HCT116 (cell line): ENCODE measurements at regions not wholly inside any gene's neighbourhood (a gene's known extent, or its start where the extent isn't known, plus 50 kb on each side); places are given as distances from the start of the nearest gene placed in this dataset.

Experiments used
- ATAC-seq: fragments of 200-7000 bp; cut with Tn5 transposase; 2 replicates; pipeline ENCODE4 v1.9.1; 2020; ENCODE audit warnings: mild to moderate bottlenecking, moderate library complexity
- BruUV-seq: library from RNA; stranded (reverse); fragments of 400-500 nt; replicated peaks from 2 replicates; lab custom pipeline; 2021; lab: Mats Ljungman, UMichigan
- CTCF ChIA-PET: fragments of 300-600 bp; sonication (Branson Sonifier 250); formaldehyde crosslinking; loops from one replicate; lab custom pipeline; 2021; ENCODE audit warnings: antibody characterized with exemption; lab: Charles Lee
- POLR2A ChIA-PET: fragments of 300-600, 350-600 bp; sonication (Branson Sonifier 250); formaldehyde crosslinking; loops from one replicate; lab custom pipeline; 2021; ENCODE audit warnings: antibody characterized with exemption; lab: Charles Lee
- RAD21 ChIA-PET, 2 experiments: fragments of 300-600 bp; sonication (Branson Sonifier 250); formaldehyde crosslinking; loops; one replicate each; lab custom pipeline; 2023; ENCODE audit warnings: low total read pairs in 2 of 2; ENCODE audit not compliant: uncharacterized antibody in 2 of 2, unreplicated experiment in 2 of 2, low non-redundant PET in 1 of 2; lab: Charles Lee
- DNase-seq: peaks from one replicate; pipeline ENCODE4 v3.0.0-alpha.2; 2010; ENCODE audit warnings: low read depth, low spot score
- H2AFZ ChIP-seq: fragments of 200-600 bp; shearing (Covaris generic), sonication (generic); 2 replicates; pipeline ENCODE4 v1.6.1; 2017; ENCODE audit warnings: low read depth, mixed run types, mixed read lengths, antibody characterized with exemption, low read length; ENCODE audit not compliant: poor library complexity, severe bottlenecking
- H3K27ac ChIP-seq: 2 replicates; pipeline ENCODE4 v1.5.1; 2012; ENCODE audit warnings: low read depth, low read length
- H3K27me3 ChIP-seq: fragments of 200-600 bp; sonication (generic); 2 replicates; pipeline ENCODE4 v1.6.1; 2016; ENCODE audit warnings: mixed run types, low read length, mixed read lengths; ENCODE audit not compliant: insufficient read depth
- H3K36me3 ChIP-seq, 2 experiments: fragments of 200-500 bp in 1 of 2; fragments of 200-600 bp in 1 of 2; sonication (Bioruptor generic) in 1 of 2; sonication (generic) in 1 of 2; 2 replicates each; pipeline versions ENCODE4 v1.5.1 to v1.6.1; 2014 to 2016; ENCODE audit warnings: low read length in 2 of 2, inconsistent platforms in 1 of 2, mixed read lengths in 1 of 2, mixed run types in 1 of 2; ENCODE audit not compliant: insufficient read depth in 2 of 2, control insufficient read depth in 1 of 2
- H3K4me1 ChIP-seq, 2 experiments: fragments of 200-600 bp in 1 of 2; sonication (generic) in 1 of 2; 2 replicates each; pipeline versions ENCODE4 v1.5.1 to v1.6.1; 2012 to 2017; ENCODE audit warnings: low read length in 2 of 2, inconsistent platforms in 1 of 2, mild to moderate bottlenecking in 1 of 2, mixed read lengths in 1 of 2, mixed run types in 1 of 2, moderate library complexity in 1 of 2; ENCODE audit not compliant: insufficient read depth in 2 of 2, control insufficient read depth in 1 of 2
- H3K4me2 ChIP-seq: fragments of 200-600 bp; sonication (generic); 2 replicates; pipeline ENCODE4 v1.6.1; 2017; ENCODE audit warnings: mixed run types, low read length, mixed read lengths
- H3K4me3 ChIP-seq, 2 experiments: fragments of 200-600 bp in 1 of 2; sonication (generic) in 1 of 2; replicated peaks in 1 of 2; 2 replicates each; pipeline ENCODE4 v1.5.1; 2011 to 2016; ENCODE audit warnings: low read length in 2 of 2, control low read depth in 1 of 2, low read depth in 1 of 2, mild to moderate bottlenecking in 1 of 2, mixed read lengths in 1 of 2, mixed run types in 1 of 2
- H3K79me2 ChIP-seq: fragments of 200-600 bp; sonication (generic); 2 replicates; pipeline ENCODE4 v1.6.1; 2017; ENCODE audit warnings: mild to moderate bottlenecking, mixed run types, low read length, moderate library complexity, mixed read lengths; ENCODE audit not compliant: insufficient read depth
- H3K9ac ChIP-seq: fragments of 200-600 bp; sonication (generic); 2 replicates; pipeline ENCODE4 v1.6.1; 2016; ENCODE audit warnings: low read length, mixed read lengths
- H3K9me2 ChIP-seq: fragments of 200-600 bp; sonication (generic), shearing (Covaris generic); 2 replicates; pipeline ENCODE4 v1.6.1; 2017; ENCODE audit warnings: mixed run types, mild to moderate bottlenecking, moderate library complexity; ENCODE audit not compliant: insufficient read depth
- H3K9me3 ChIP-seq, 2 experiments: fragments of 200-500 bp in 1 of 2; fragments of 200-600 bp in 1 of 2; sonication (Bioruptor generic) in 1 of 2; sonication (generic) in 1 of 2; 2 replicates each; pipeline ENCODE4 v1.6.1; 2014 to 2017; ENCODE audit warnings: low read length in 2 of 2, mixed read lengths in 2 of 2, inconsistent platforms in 1 of 2, low read depth in 1 of 2, mild to moderate bottlenecking in 1 of 2, mixed run types in 1 of 2, moderate library complexity in 1 of 2; ENCODE audit not compliant: control insufficient read depth in 1 of 2, insufficient read depth in 1 of 2
- H4K20me1 ChIP-seq: fragments of 200-600 bp; sonication (generic), shearing (Covaris generic); 2 replicates; pipeline ENCODE4 v1.6.1; 2017; ENCODE audit warnings: mixed run types, mild to moderate bottlenecking, moderate library complexity; ENCODE audit not compliant: insufficient read depth
- CEBPB ChIP-seq: IDR thresholded peaks from 2 replicates; pipeline ENCODE4 v1.6.1; 2012; ENCODE audit warnings: low read depth
- EZH2 ChIP-seq: fragments of 200-600 bp; sonication (generic); IDR thresholded peaks from 2 replicates; pipeline ENCODE4 v1.6.1; 2017; ENCODE audit warnings: antibody characterized with exemption, mixed run types
- FOSL1 ChIP-seq: IDR thresholded peaks from 2 replicates; pipeline ENCODE4 v1.6.1; 2012; ENCODE audit warnings: low read depth
- JUND ChIP-seq: IDR thresholded peaks from 2 replicates; pipeline ENCODE4 v1.6.1; 2012
- POLR2AphosphoS5 ChIP-seq: IDR thresholded peaks from 2 replicates; pipeline ENCODE4 v1.6.1; 2011; ENCODE audit warnings: mild to moderate bottlenecking, low read depth, low read length, moderate library complexity
- RAD21 ChIP-seq: IDR thresholded peaks from 2 replicates; pipeline ENCODE4 v1.6.1; 2012; ENCODE audit warnings: low read depth, mild to moderate bottlenecking
- SIN3A ChIP-seq: IDR thresholded peaks from 2 replicates; pipeline ENCODE4 v1.6.1; 2012; ENCODE audit warnings: low read depth
- SP1 ChIP-seq: IDR thresholded peaks from 2 replicates; pipeline ENCODE4 v1.6.1; 2012; ENCODE audit warnings: low read depth
- SRF ChIP-seq: IDR thresholded peaks from 2 replicates; pipeline ENCODE4 v1.6.1; 2012; ENCODE audit warnings: low read depth
- TCF7L2 ChIP-seq: IDR thresholded peaks from 2 replicates; pipeline ENCODE4 v1.7.0; 2011; ENCODE audit warnings: borderline replicate concordance, inconsistent platforms; ENCODE audit not compliant: insufficient read depth, insufficient read length; ENCODE audit errors: extremely low read depth
- YY1 ChIP-seq: IDR thresholded peaks from 2 replicates; pipeline ENCODE4 v1.6.1; 2011; ENCODE audit warnings: low read length, low read depth, moderate library complexity, mild to moderate bottlenecking; ENCODE audit not compliant: insufficient replicate concordance; ENCODE audit errors: extremely low read depth
- ZFX ChIP-seq: fragments of 450-650 bp; IDR thresholded peaks from 2 replicates; pipeline ENCODE4 v1.6.1; 2017
- ZNF274 ChIP-seq: fragments of 200-500 bp; sonication (Bioruptor generic); IDR thresholded peaks from 2 replicates; pipeline ENCODE4 v1.6.1; 2014; ENCODE audit warnings: mild to moderate bottlenecking, low read depth, low read length, inconsistent platforms
- intact Hi-C: fragments of 100-400 bp; cut with micrococcal nuclease; formaldehyde crosslinking; loops from 2 replicates; pipeline ENCODE4 v1.10.0; 2022
- TF ChIP-seq, protein P1 (sequence below), 3 experiments: fragments of 200-600 bp in 1 of 3; sonication (generic) in 1 of 3; IDR thresholded peaks in 2 of 3; conservative IDR thresholded peaks in 1 of 3; 2 replicates each; pipeline ENCODE4 v1.5.1; 2012 to 2017; ENCODE audit warnings: low read depth in 2 of 3, low read length in 2 of 3, antibody characterized with exemption in 1 of 3, borderline replicate concordance in 1 of 3, control low read depth in 1 of 3, mild to moderate bottlenecking in 1 of 3, mixed read lengths in 1 of 3, mixed run types in 1 of 3, moderate library complexity in 1 of 3; ENCODE audit not compliant: insufficient read depth in 1 of 3
- TF ChIP-seq, protein P2 (sequence below): IDR thresholded peaks from 2 replicates; pipeline ENCODE4 v1.6.1; 2012

DNA sequence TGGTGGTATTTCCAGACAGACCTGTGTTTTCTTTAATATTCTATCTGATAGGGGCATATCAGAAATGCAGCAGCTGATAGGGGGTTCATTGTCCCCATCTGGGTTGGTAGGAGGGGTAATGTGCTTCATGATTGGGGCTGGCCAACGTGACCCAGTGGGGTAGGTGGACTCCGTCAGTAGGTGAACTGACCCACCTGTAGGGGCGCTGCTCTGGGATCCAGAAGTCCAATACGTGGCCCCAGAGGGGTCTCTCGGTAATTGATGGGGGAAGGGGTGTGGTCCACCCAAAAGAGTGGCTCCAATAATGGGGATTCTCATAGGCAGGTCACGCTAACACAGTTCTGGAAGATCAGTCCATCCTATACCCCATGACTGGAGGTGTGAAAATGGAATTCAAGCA is 112.0 kb downstream of the PRLHR start:
- no peak for TF ChIP-seq SIN3A
- TF ChIP-seq JUND: no peak
- TF ChIP-seq, protein P1, sequence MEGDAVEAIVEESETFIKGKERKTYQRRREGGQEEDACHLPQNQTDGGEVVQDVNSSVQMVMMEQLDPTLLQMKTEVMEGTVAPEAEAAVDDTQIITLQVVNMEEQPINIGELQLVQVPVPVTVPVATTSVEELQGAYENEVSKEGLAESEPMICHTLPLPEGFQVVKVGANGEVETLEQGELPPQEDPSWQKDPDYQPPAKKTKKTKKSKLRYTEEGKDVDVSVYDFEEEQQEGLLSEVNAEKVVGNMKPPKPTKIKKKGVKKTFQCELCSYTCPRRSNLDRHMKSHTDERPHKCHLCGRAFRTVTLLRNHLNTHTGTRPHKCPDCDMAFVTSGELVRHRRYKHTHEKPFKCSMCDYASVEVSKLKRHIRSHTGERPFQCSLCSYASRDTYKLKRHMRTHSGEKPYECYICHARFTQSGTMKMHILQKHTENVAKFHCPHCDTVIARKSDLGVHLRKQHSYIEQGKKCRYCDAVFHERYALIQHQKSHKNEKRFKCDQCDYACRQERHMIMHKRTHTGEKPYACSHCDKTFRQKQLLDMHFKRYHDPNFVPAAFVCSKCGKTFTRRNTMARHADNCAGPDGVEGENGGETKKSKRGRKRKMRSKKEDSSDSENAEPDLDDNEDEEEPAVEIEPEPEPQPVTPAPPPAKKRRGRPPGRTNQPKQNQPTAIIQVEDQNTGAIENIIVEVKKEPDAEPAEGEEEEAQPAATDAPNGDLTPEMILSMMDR (IDR thresholded peaks at IDR 0.05 in 2 of 3, conservative IDR thresholded peaks at IDR 0.05 in 1 of 3; ENCODE audit: borderline replicate concordance in 1 of 3, insufficient read depth in 1 of 3, low read depth in 2 of 3, low read length in 2 of 3): peak in 2 of 3 experiments; percentile 21 to 36; a peak in 2 of 6 replicates
- Histone ChIP-seq H3K27me3 (no peaks in the 10 kb centered on the region), H3K4me2 (no peak overlapping the region), H3K9ac (no peak overlapping the region), H3K27ac (no peak overlapping the region), H3K79me2 (no peaks in the 10 kb centered on the region), H3K9me3 (no peaks in the 10 kb centered on the region), H2AFZ (no peak overlapping the region), H4K20me1 (no peaks in the 10 kb centered on the region), H3K9me2 (no peaks in the 10 kb centered on the region), H3K4me3 (no peak overlapping the region), H3K36me3 (no peaks in the 10 kb centered on the region), H3K4me1 (no peaks in the 10 kb centered on the region)
- intact Hi-C loops: no loop called here
- no TSS peak for BruUV-seq
- POLR2A ChIA-PET: no interaction called here
- CTCF ChIA-PET: no interaction called here
- DNase-seq (no peak), ATAC-seq (no peak; the same call in 1 of the 2 replicates)
- RAD21 ChIA-PET: no interaction called here

DNA sequence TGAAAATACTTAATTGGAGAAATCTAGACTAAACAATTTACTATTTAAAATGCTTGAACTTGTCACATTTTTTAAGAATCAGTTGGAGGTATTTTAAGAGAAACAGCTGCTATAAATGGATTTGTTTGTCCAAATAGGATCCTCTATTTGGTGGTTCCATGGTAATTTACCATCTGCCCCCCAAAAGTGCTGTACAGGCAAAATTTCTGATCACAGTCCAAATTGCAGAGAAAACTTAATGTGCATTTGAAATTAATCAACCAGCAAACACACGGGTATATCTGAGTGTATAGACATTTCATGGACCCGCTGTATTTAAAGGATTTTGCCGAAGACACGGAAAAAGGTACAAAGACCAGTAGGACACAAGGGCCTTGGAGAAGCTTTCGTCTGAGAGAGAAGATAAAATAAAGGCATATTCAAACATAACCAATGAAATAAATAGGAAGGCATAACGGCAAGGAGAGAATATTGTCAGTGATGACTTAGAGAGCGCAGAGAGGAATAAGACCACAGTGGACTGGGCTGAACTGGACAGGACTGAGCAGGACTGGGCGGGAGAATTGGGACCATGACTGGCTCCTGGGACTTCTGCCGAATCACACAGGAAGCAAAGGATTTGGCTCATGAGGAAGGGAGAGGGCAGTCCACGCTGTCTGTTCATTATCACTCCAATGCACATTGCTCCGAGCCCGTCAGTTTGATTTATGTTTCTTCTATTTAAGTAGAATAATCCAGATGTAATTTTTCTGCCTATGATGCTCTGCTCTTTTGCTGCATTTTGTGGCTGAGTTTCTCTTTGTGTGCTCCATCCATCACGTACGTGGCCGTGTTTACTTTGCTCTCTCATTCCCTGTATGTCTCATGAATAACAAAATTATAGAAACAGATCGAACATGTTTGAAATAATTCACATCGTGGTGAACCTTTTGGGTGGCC is 112.8 kb downstream of the PRLHR start:
- Histone ChIP-seq H3K4me2 (no peak overlapping the region), H2AFZ (no peak overlapping the region), H3K9me2 (no peaks in the 10 kb centered on the region), H3K79me2 (no peaks in the 10 kb centered on the region), H3K9ac (no peak overlapping the region), H3K4me3 (no peak overlapping the region), H3K9me3 (no peaks in the 10 kb centered on the region), H3K4me1 (no peaks in the 10 kb centered on the region), H3K36me3 (no peaks in the 10 kb centered on the region), H4K20me1 (no peaks in the 10 kb centered on the region), H3K27me3 (no peaks in the 10 kb centered on the region), H3K27ac (no peak overlapping the region)
- intact Hi-C loops: no loop called here
- CTCF ChIA-PET: no interaction called here
- DNase-seq: no peak
- BruUV-seq: no TSS peak
- POLR2A ChIA-PET: no interaction called here
- RAD21 ChIA-PET: no interaction called here
- TF ChIP-seq, protein P1 (IDR thresholded peaks at IDR 0.05 in 2 of 3, conservative IDR thresholded peaks at IDR 0.05 in 1 of 3; ENCODE audit: borderline replicate concordance in 1 of 3, insufficient read depth in 1 of 3, low read depth in 2 of 3, low read length in 2 of 3): no peak
- TF ChIP-seq FOSL1: no peak
- TF ChIP-seq RAD21: no peak
- TF ChIP-seq, protein P2, sequence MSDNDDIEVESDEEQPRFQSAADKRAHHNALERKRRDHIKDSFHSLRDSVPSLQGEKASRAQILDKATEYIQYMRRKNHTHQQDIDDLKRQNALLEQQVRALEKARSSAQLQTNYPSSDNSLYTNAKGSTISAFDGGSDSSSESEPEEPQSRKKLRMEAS: no peak
- TF ChIP-seq EZH2: no peak
- no peak for TF ChIP-seq POLR2AphosphoS5
- no peak for TF ChIP-seq ZFX
- no peak for TF ChIP-seq JUND
- TF ChIP-seq CEBPB: no peak
- TF ChIP-seq YY1: no peak
- TF ChIP-seq SRF: no peak
- no peak for TF ChIP-seq TCF7L2
- no peak for TF ChIP-seq ZNF274
- no peak for TF ChIP-seq SP1
- ATAC-seq: no peak
